Prostate gland (tissue), 2 donors: ENCODE measurements at regions not wholly inside any gene's neighbourhood (a gene's known extent, or its start where the extent isn't known, plus 50 kb on each side); places are given as distances from the start of the nearest gene placed in this dataset.

ENCODE experiments used
- CTCF ChIP-seq, 4 experiments: fragments of 200-600 bp in 2 of 4; fragments of 450-650 bp in 2 of 4; sonication (generic) in 2 of 4; IDR thresholded peaks; 1 replicate in 3 of 4; 2 replicates in 1 of 4; pipeline ENCODE4 v1.5.1; 2016 to 2019; ENCODE audit warnings: antibody characterized with exemption in 4 of 4, mild to moderate bottlenecking in 2 of 4, moderate library complexity in 2 of 4
- POLR2A ChIP-seq: fragments of 450-650 bp; IDR thresholded peaks from one replicate; pipeline ENCODE4 v1.6.1; 2016; ENCODE audit warnings: antibody characterized with exemption, mild to moderate bottlenecking
- POLR2AphosphoS5 ChIP-seq: sonication (generic); formaldehyde crosslinking; IDR thresholded peaks from one replicate; pipeline ENCODE4 v1.6.1; 2017; ENCODE audit warnings: antibody characterized with exemption

GRCh38 chr18:61244632-61245031 lies 88.6 kb upstream of the CDH20 start:
- TF ChIP-seq CTCF (IDR thresholded peaks at IDR 0.05) = no peak
- TF ChIP-seq POLR2A = no peak
- no peak for TF ChIP-seq POLR2AphosphoS5
